Loucy (cell line): ENCODE measurements at regions not wholly inside any gene's neighbourhood (a gene's known extent, or its start where the extent isn't known, plus 50 kb on each side); places are given as distances from the start of the nearest gene placed in this dataset.

ENCODE experiments used
- H2AFZ ChIP-seq: fragments of 200-600 bp; sonication (generic); 2 replicates; pipeline ENCODE4 v1.6.0; 2016; ENCODE audit warnings: antibody characterized with exemption, mild to moderate bottlenecking, low read length, moderate library complexity
- H3F3A ChIP-seq: fragments of 200-600 bp; 2 replicates; pipeline ENCODE4 v1.6.0; 2016; ENCODE audit warnings: antibody characterized with exemption, low read depth, mild to moderate bottlenecking
- H3K27me3 ChIP-seq: fragments of 200-600 bp; sonication (generic); 2 replicates; pipeline ENCODE4 v1.6.1; 2014; ENCODE audit warnings: low read length, mild to moderate bottlenecking; ENCODE audit not compliant: insufficient read depth, poor library complexity, severe bottlenecking
- H3K36me3 ChIP-seq: fragments of 200-600 bp; sonication (generic); 2 replicates; pipeline ENCODE4 v1.6.1; 2016; ENCODE audit warnings: low read length; ENCODE audit not compliant: insufficient read depth
- H3K4me1 ChIP-seq: fragments of 200-600 bp; sonication (generic); 2 replicates; pipeline ENCODE4 v1.5.1; 2014; ENCODE audit warnings: low read length, mild to moderate bottlenecking; ENCODE audit not compliant: insufficient read depth, poor library complexity, severe bottlenecking
- H3K4me2 ChIP-seq: fragments of 200-600 bp; sonication (generic); 2 replicates; pipeline ENCODE4 v1.6.0; 2014; ENCODE audit warnings: antibody characterized with exemption, low read length, low read depth, mild to moderate bottlenecking; ENCODE audit not compliant: poor library complexity, severe bottlenecking
- H3K4me3 ChIP-seq: fragments of 200-600 bp; sonication (generic); 2 replicates; pipeline ENCODE4 v1.5.1; 2014; ENCODE audit warnings: low read length, mild to moderate bottlenecking, mixed read lengths; ENCODE audit not compliant: poor library complexity, severe bottlenecking
- H3K79me2 ChIP-seq: fragments of 200-600 bp; sonication (generic); 2 replicates; pipeline ENCODE4 v1.6.1; 2014; ENCODE audit warnings: low read length; ENCODE audit not compliant: insufficient read depth
- H3K9ac ChIP-seq: fragments of 200-600 bp; sonication (generic); 2 replicates; pipeline ENCODE4 v1.6.0; 2014; ENCODE audit warnings: mild to moderate bottlenecking, low read depth, low read length, moderate library complexity; ENCODE audit not compliant: poor library complexity, severe bottlenecking
- H3K9me2 ChIP-seq: fragments of 200-600 bp; sonication (generic); replicated peaks from 2 replicates; pipeline ENCODE4 v1.6.1; 2016; ENCODE audit warnings: low read depth, low read length, mixed read lengths
- H3K9me3 ChIP-seq: fragments of 200-600 bp; sonication (generic); 2 replicates; pipeline ENCODE4 v1.6.1; 2014; ENCODE audit warnings: mild to moderate bottlenecking, antibody characterized with exemption, low read length, low read depth; ENCODE audit not compliant: insufficient read depth
- H4K20me1 ChIP-seq: fragments of 200-600 bp; sonication (generic); 2 replicates; pipeline ENCODE4 v1.6.0; 2014; ENCODE audit warnings: antibody characterized with exemption, low read length, mild to moderate bottlenecking; ENCODE audit not compliant: insufficient read depth, poor library complexity, severe bottlenecking
- EZH2phosphoT487 ChIP-seq: fragments of 200-600 bp; IDR thresholded peaks from 2 replicates; pipeline ENCODE4 v1.6.1; 2018; ENCODE audit warnings: antibody characterized with exemption, mild to moderate bottlenecking, moderate library complexity, borderline replicate concordance
- TF ChIP-seq, protein P1 (sequence below): fragments of 200-600 bp; sonication (generic); conservative IDR thresholded peaks from 2 replicates; pipeline ENCODE4 v1.5.1; 2014; ENCODE audit warnings: mild to moderate bottlenecking, antibody characterized with exemption, low read length

DNA sequence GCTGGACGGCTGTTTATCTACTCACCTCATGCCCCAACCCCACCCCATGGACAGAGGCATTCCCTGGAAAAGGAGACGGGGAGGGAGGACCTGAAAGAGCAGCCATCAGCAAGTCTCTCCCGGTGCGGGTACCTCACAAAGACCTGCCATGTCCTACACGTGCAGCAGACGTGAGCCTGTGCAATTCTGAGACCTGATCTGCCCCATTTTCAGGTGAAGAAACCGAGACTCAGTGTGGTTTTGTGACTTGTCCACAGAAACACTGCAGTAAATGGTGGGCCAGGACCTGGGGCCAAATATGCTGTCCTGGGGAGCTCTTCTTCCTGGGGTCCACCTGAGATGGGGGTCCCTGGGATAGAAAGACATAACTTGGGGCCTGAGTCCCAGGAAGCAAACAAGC is 137.0 kb upstream of the LINGO1 start:
- H3K9ac ChIP-seq = no peak overlapping the region
- TF ChIP-seq EZH2phosphoT487 = no peak
- TF ChIP-seq, protein P1, sequence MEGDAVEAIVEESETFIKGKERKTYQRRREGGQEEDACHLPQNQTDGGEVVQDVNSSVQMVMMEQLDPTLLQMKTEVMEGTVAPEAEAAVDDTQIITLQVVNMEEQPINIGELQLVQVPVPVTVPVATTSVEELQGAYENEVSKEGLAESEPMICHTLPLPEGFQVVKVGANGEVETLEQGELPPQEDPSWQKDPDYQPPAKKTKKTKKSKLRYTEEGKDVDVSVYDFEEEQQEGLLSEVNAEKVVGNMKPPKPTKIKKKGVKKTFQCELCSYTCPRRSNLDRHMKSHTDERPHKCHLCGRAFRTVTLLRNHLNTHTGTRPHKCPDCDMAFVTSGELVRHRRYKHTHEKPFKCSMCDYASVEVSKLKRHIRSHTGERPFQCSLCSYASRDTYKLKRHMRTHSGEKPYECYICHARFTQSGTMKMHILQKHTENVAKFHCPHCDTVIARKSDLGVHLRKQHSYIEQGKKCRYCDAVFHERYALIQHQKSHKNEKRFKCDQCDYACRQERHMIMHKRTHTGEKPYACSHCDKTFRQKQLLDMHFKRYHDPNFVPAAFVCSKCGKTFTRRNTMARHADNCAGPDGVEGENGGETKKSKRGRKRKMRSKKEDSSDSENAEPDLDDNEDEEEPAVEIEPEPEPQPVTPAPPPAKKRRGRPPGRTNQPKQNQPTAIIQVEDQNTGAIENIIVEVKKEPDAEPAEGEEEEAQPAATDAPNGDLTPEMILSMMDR = no peak
- no peaks in the 10 kb centered on the region for H3K4me1 ChIP-seq
- H3K9me2 ChIP-seq = no peaks in the 10 kb centered on the region
- H4K20me1 ChIP-seq = no peaks in the 10 kb centered on the region
- no peak overlapping the region for H3K4me3 ChIP-seq
- no peaks in the 10 kb centered on the region for H3K79me2 ChIP-seq
- H3F3A ChIP-seq = no peaks in the 10 kb centered on the region
- H3K27me3 ChIP-seq = no peaks in the 10 kb centered on the region
- H2AFZ ChIP-seq = no peak overlapping the region
- H3K9me3 ChIP-seq = no peaks in the 10 kb centered on the region
- H3K4me2 ChIP-seq = no peak overlapping the region
- no peaks in the 10 kb centered on the region for H3K36me3 ChIP-seq

DNA sequence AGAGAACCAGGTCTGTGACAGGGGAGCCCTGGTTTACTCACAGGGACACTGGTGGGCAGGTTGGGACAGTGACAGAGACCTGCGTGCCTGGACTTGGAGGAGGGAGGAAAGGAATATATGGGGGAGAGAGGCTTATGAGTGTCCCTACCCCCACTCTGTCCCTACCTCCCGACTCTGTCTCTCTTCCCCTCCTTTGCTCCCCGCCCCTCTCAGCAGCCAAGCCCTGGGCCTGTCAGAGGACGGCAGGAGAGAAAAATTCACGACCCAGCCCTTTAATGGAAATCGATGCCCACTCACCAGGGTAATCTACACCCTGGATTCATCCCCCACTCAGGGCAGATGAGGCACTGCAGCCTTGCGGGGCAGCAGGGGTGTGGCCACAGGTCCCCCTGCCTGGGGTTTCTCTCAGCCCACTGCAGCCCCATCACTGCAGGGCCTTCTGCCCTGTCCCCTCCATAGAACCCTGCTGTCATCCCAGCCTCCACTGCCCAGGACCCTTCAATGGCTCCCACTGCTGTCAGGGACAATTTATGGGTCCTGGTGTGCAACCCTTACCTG is 135.9 kb upstream of the LINGO1 start:
- Histone ChIP-seq H2AFZ (no peak overlapping the region), H3K9me2 (no peaks in the 10 kb centered on the region), H3K79me2 (no peaks in the 10 kb centered on the region), H3F3A (no peaks in the 10 kb centered on the region), H3K36me3 (no peaks in the 10 kb centered on the region), H3K9me3 (no peaks in the 10 kb centered on the region), H3K9ac (no peak overlapping the region), H4K20me1 (no peaks in the 10 kb centered on the region), H3K4me3 (no peak overlapping the region), H3K4me2 (no peak overlapping the region), H3K4me1 (no peaks in the 10 kb centered on the region), H3K27me3 (no peaks in the 10 kb centered on the region)
- TF ChIP-seq, protein P1 = no peak
- no peak for TF ChIP-seq EZH2phosphoT487

DNA sequence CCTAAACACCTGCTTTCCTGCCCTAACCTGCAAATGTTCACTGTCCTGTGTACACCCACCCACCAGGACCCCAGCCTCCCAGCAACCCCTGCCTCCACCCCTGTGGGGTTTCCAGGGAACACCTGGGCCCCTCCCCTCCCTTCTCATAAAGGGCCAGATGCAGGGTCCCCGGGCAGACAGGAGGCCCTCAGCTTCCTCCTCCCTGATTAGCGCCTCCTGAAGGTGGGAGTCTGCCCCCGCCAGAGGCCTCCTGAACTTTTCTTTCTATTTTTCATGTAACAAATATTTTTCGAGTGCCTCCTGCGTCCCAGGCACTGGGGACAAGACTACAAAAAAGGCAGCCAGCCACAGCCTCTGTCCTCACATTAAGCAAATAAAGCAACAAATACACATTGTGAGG is 135.4 kb upstream of the LINGO1 start:
- Histone ChIP-seq H3K4me1 (no peaks in the 10 kb centered on the region), H3K4me2 (no peak overlapping the region), H3K36me3 (no peaks in the 10 kb centered on the region), H3K9me2 (no peaks in the 10 kb centered on the region), H4K20me1 (no peaks in the 10 kb centered on the region), H3K9me3 (no peaks in the 10 kb centered on the region), H3K79me2 (no peaks in the 10 kb centered on the region), H2AFZ (no peak overlapping the region), H3K27me3 (no peaks in the 10 kb centered on the region), H3K9ac (no peak overlapping the region), H3K4me3 (no peak overlapping the region), H3F3A (no peaks in the 10 kb centered on the region)
- TF ChIP-seq, protein P1 = no peak
- TF ChIP-seq EZH2phosphoT487 = no peak
